Endothelial cell of umbilical vein (primary cell): ENCODE measurements at regions not wholly inside any gene's neighbourhood (a gene's known extent, or its start where the extent isn't known, plus 50 kb on each side); places are given as distances from the start of the nearest gene placed in this dataset.

ENCODE experiments used
- BruUV-seq: library from RNA; stranded (reverse); fragments of 400-500 nt; replicated peaks from 2 replicates; lab custom pipeline; 2021; lab: Mats Ljungman, UMichigan
- CTCF ChIA-PET: fragments of 300-600, 350-600 bp; sonication (Branson Sonifier 250); formaldehyde crosslinking; loops from one replicate; lab custom pipeline; 2021; ENCODE audit warnings: antibody characterized with exemption, inconsistent platforms; lab: Charles Lee
- POLR2A ChIA-PET: fragments of 300-600, 350-600 bp; sonication (Branson Sonifier 250); formaldehyde crosslinking; loops from one replicate; lab custom pipeline; 2021; ENCODE audit warnings: antibody characterized with exemption, inconsistent platforms; lab: Charles Lee
- DNase-seq: peaks from one replicate; pipeline ENCODE4 v3.0.0-alpha.2; 2011; ENCODE audit warnings: low read depth, low spot score
- FAIRE-seq: peaks from 2 replicates; lab custom pipeline; 2011; peaks lifted over from hg19 to GRCh38; lab: Jason Lieb, UNC
- H2AFZ ChIP-seq: 2 replicates; pipeline ENCODE4 v1.6.0; 2012; ENCODE audit warnings: low read depth, low read length, control low read depth, inconsistent platforms
- H3K27ac ChIP-seq: 2 replicates; pipeline ENCODE4 v1.5.1; 2011; ENCODE audit warnings: low read depth, mild to moderate bottlenecking, control low read depth, low read length, moderate library complexity; ENCODE audit not compliant: insufficient read depth
- H3K27me3 ChIP-seq, 2 experiments: 2 replicates each; pipeline versions ENCODE4 v1.6.0 to v1.6.1; 2011; ENCODE audit warnings: low read length in 2 of 2, mixed read lengths in 1 of 2; ENCODE audit not compliant: control insufficient read depth in 2 of 2, insufficient read depth in 2 of 2
- H3K36me3 ChIP-seq, 2 experiments: 2 replicates in 1 of 2; 3 replicates in 1 of 2; pipeline ENCODE4 v1.5.1; 2011; ENCODE audit warnings: low read length in 2 of 2, mild to moderate bottlenecking in 1 of 2, moderate library complexity in 1 of 2; ENCODE audit not compliant: control insufficient read depth in 2 of 2, insufficient read depth in 2 of 2; ENCODE audit errors: extremely low read depth in 1 of 2
- H3K4me1 ChIP-seq: 3 replicates; pipeline ENCODE4 v1.5.1; 2011; ENCODE audit warnings: mild to moderate bottlenecking, low read length; ENCODE audit not compliant: control insufficient read depth, insufficient read depth; ENCODE audit errors: extremely low read depth
- H3K4me2 ChIP-seq: 2 replicates; pipeline ENCODE4 v1.6.1; 2011; ENCODE audit warnings: low read length, control low read depth, mixed read lengths; ENCODE audit not compliant: insufficient read depth
- H3K4me3 ChIP-seq, 3 experiments: fragments of 200-600 bp in 1 of 3; sonication (generic), shearing (Covaris generic) in 1 of 3; replicated peaks in 1 of 3; 2 replicates each; pipeline ENCODE4 v1.5.1; 2011 to 2016; ENCODE audit warnings: control low read depth in 3 of 3, low read length in 3 of 3, mild to moderate bottlenecking in 2 of 3, inconsistent platforms in 1 of 3, low read depth in 1 of 3, moderate library complexity in 1 of 3; ENCODE audit not compliant: insufficient read depth in 1 of 3
- H3K79me2 ChIP-seq: 2 replicates; pipeline ENCODE4 v1.6.0; 2012; ENCODE audit warnings: low read length, inconsistent platforms; ENCODE audit not compliant: control insufficient read depth, insufficient read depth
- H3K9ac ChIP-seq: replicated peaks from 2 replicates; pipeline ENCODE3; 2011; ENCODE audit warnings: low read length, control low read depth; ENCODE audit not compliant: insufficient read depth; ENCODE audit errors: extremely low read depth
- H3K9me1 ChIP-seq: replicated peaks from 3 replicates; pipeline ENCODE4 v1.6.0; 2011; ENCODE audit warnings: mild to moderate bottlenecking, low read length; ENCODE audit not compliant: control insufficient read depth, insufficient read depth; ENCODE audit errors: extremely low read depth
- H3K9me3 ChIP-seq: replicated peaks from 2 replicates; pipeline ENCODE4 v1.5.1; 2012; ENCODE audit warnings: low read length, inconsistent platforms; ENCODE audit not compliant: control insufficient read depth, insufficient read depth
- H4K20me1 ChIP-seq: replicated peaks from 2 replicates; pipeline ENCODE3; 2011; ENCODE audit warnings: mild to moderate bottlenecking, low read length; ENCODE audit not compliant: control insufficient read depth, insufficient read depth; ENCODE audit errors: extremely low read depth
- EZH2 ChIP-seq: IDR thresholded peaks from 2 replicates; pipeline ENCODE4 v1.6.1; 2012; ENCODE audit warnings: borderline replicate concordance, low read depth, mild to moderate bottlenecking, moderate library complexity, low read length, inconsistent platforms; ENCODE audit not compliant: severe bottlenecking
- FOS ChIP-seq: IDR thresholded peaks from 2 replicates; pipeline ENCODE4 v1.6.1; 2011; ENCODE audit warnings: mild to moderate bottlenecking, low read length, moderate library complexity, borderline replicate concordance; ENCODE audit not compliant: insufficient read depth
- GATA2 ChIP-seq: IDR thresholded peaks from 2 replicates; pipeline ENCODE4 v1.7.0; 2011; ENCODE audit warnings: low read depth, mild to moderate bottlenecking, moderate library complexity, mixed read lengths, low read length; ENCODE audit not compliant: insufficient read length, insufficient read depth
- JUN ChIP-seq: IDR thresholded peaks from 2 replicates; pipeline ENCODE4 v1.6.1; 2011; ENCODE audit warnings: borderline replicate concordance, low read depth; ENCODE audit not compliant: insufficient read length, insufficient read depth
- MAX ChIP-seq: IDR thresholded peaks from 2 replicates; pipeline ENCODE4 v1.6.1; 2011; ENCODE audit not compliant: insufficient read depth, insufficient read length
- MYC ChIP-seq: IDR thresholded peaks from one replicate; pipeline ENCODE4 v1.6.1; 2011; ENCODE audit warnings: mild to moderate bottlenecking, low read depth, low read length
- POLR2A ChIP-seq: IDR thresholded peaks from 2 replicates; pipeline ENCODE4 v1.6.1; 2012; ENCODE audit warnings: low read depth, mild to moderate bottlenecking, control low read depth, low read length
- POLR2AphosphoS5 ChIP-seq: IDR thresholded peaks from 2 replicates; pipeline ENCODE4 v1.6.1; 2012; ENCODE audit warnings: low read depth, mild to moderate bottlenecking, control low read depth, low read length, moderate library complexity; ENCODE audit not compliant: insufficient read depth
- dilution Hi-C: fragments of 300-500 bp; cut with MboI; formaldehyde crosslinking; loops from one replicate; pipeline ENCODE4 v1.15.0; 2019; ENCODE audit warnings: low sequenced_read_pairs; ENCODE audit not compliant: extremely low pct_ligation_motif_present
- intact Hi-C: fragments of 100-400 bp; cut with micrococcal nuclease; formaldehyde crosslinking; loops from one replicate; pipeline ENCODE4 v1.10.0; 2022
- TF ChIP-seq, protein P1 (sequence below), 2 donors: IDR thresholded peaks; 1 replicate in 1 of 2; 2 replicates in 1 of 2; pipeline ENCODE4 v1.5.1; 2011; ENCODE audit warnings: low read length in 2 of 2, mild to moderate bottlenecking in 2 of 2, moderate library complexity in 2 of 2, control low read depth in 1 of 2, inconsistent platforms in 1 of 2, low read depth in 1 of 2; ENCODE audit not compliant: insufficient read depth in 1 of 2; ENCODE audit errors: extremely low read depth in 1 of 2

GRCh38 chr16:35208001-35208935, 1748.9 kb downstream of the TP53TG3F start:
- peaks cover 4% of the 10 kb centered on the region for H3K9me3 ChIP-seq
- H3K79me2 ChIP-seq = no peaks in the 10 kb centered on the region
- no peak overlapping the region for H3K9ac ChIP-seq
- no peak overlapping the region for H3K4me3 ChIP-seq
- intact Hi-C loops = no loop called here
- no peaks in the 10 kb centered on the region for H3K36me3 ChIP-seq
- no peak overlapping the region for H2AFZ ChIP-seq
- FAIRE-seq (no peak), DNase-seq (no peak)
- TF ChIP-seq JUN = no peak
- no peak for TF ChIP-seq EZH2
- TF ChIP-seq POLR2A = no peak
- TF ChIP-seq POLR2AphosphoS5 = no peak
- TF ChIP-seq, protein P1, sequence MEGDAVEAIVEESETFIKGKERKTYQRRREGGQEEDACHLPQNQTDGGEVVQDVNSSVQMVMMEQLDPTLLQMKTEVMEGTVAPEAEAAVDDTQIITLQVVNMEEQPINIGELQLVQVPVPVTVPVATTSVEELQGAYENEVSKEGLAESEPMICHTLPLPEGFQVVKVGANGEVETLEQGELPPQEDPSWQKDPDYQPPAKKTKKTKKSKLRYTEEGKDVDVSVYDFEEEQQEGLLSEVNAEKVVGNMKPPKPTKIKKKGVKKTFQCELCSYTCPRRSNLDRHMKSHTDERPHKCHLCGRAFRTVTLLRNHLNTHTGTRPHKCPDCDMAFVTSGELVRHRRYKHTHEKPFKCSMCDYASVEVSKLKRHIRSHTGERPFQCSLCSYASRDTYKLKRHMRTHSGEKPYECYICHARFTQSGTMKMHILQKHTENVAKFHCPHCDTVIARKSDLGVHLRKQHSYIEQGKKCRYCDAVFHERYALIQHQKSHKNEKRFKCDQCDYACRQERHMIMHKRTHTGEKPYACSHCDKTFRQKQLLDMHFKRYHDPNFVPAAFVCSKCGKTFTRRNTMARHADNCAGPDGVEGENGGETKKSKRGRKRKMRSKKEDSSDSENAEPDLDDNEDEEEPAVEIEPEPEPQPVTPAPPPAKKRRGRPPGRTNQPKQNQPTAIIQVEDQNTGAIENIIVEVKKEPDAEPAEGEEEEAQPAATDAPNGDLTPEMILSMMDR (IDR thresholded peaks at IDR 0.05; ENCODE audit: extremely low read depth in 1 of 2, insufficient read depth in 1 of 2, low read depth in 1 of 2, low read length in 2 of 2) = no peak
- TF ChIP-seq MAX = no peak
- no peak for TF ChIP-seq MYC
- TF ChIP-seq GATA2 = no peak
- TF ChIP-seq FOS = no peak
- ChIA-PET CTCF (no interaction called here), POLR2A (no interaction called here)
- H3K9me1 ChIP-seq = no peaks in the 10 kb centered on the region
- no peaks in the 10 kb centered on the region for H3K27me3 ChIP-seq
- no peak overlapping the region for H3K27ac ChIP-seq
- H3K4me2 ChIP-seq = no peak overlapping the region
- dilution Hi-C loops = no loop called here
- H4K20me1 ChIP-seq = no peaks in the 10 kb centered on the region
- BruUV-seq = no TSS peak
- no peaks in the 10 kb centered on the region for H3K4me1 ChIP-seq
